Nephron progenitor cell (in vitro differentiated cells): ENCODE measurements at regions not wholly inside any gene's neighbourhood (a gene's known extent, or its start where the extent isn't known, plus 50 kb on each side); places are given as distances from the start of the nearest gene placed in this dataset.

Source experiments
- DNase-seq: peaks from one replicate; pipeline ENCODE4 v3.0.0; 2021
- H3K27ac Mint-ChIP-seq: 2 replicates; pipeline ENCODE4 v1.8.0; 2021; ENCODE audit warnings: mild to moderate bottlenecking, moderate library complexity, mixed read lengths
- H3K27me3 Mint-ChIP-seq: 2 replicates; pipeline ENCODE4 v1.8.0; 2021; ENCODE audit warnings: mild to moderate bottlenecking, low read depth, mixed read lengths; ENCODE audit not compliant: poor library complexity
- H3K36me3 Mint-ChIP-seq: 2 replicates; pipeline ENCODE4 v1.8.0; 2021; ENCODE audit warnings: low read depth, mixed read lengths
- H3K4me1 Mint-ChIP-seq: 2 replicates; pipeline ENCODE4 v1.8.0; 2021; ENCODE audit warnings: mixed read lengths
- H3K4me3 Mint-ChIP-seq: 2 replicates; pipeline ENCODE4 v1.8.0; 2021; ENCODE audit warnings: mild to moderate bottlenecking, moderate library complexity, mixed read lengths
- H3K9me3 Mint-ChIP-seq: 2 replicates; pipeline ENCODE4 v1.8.0; 2021; ENCODE audit warnings: mild to moderate bottlenecking, moderate library complexity, mixed read lengths
- CTCF ChIP-seq: fragments of 200-600 bp; sonication (generic); IDR thresholded peaks from 2 replicates; pipeline ENCODE4 v1.5.0; 2021; ENCODE audit warnings: antibody characterized with exemption

GRCh38 chr2:183709829-183710228, 585.6 kb downstream of the NUP35 start:
- no peak for TF ChIP-seq CTCF
- Mint-ChIP-seq H3K36me3 (no peaks in the 10 kb centered on the region), H3K27me3 (no peaks in the 10 kb centered on the region), H3K27ac (no peak overlapping the region), H3K4me3 (no peak overlapping the region), H3K9me3 (no peaks in the 10 kb centered on the region), H3K4me1 (no peaks in the 10 kb centered on the region)
- no peak for DNase-seq

GRCh38 chr2:183718246-183718645, 594.0 kb downstream of the NUP35 start:
- DNase-seq, result no peak
- TF ChIP-seq CTCF, result no peak
- Mint-ChIP-seq H3K4me1 (no peaks in the 10 kb centered on the region), H3K4me3 (no peak overlapping the region), H3K27me3 (no peaks in the 10 kb centered on the region), H3K36me3 (no peaks in the 10 kb centered on the region), H3K9me3 (no peaks in the 10 kb centered on the region), H3K27ac (no peak overlapping the region)

GRCh38 chr2:183723278-183723677, 599.0 kb downstream of the NUP35 start:
- peaks cover 6% of the 10 kb centered on the region for H3K27me3 Mint-ChIP-seq
- H3K36me3 Mint-ChIP-seq, result no peaks in the 10 kb centered on the region
- H3K4me3 Mint-ChIP-seq, result no peak overlapping the region
- H3K27ac Mint-ChIP-seq, result no peak overlapping the region
- no peaks in the 10 kb centered on the region for H3K4me1 Mint-ChIP-seq
- no peaks in the 10 kb centered on the region for H3K9me3 Mint-ChIP-seq
- no peak for TF ChIP-seq CTCF
- no peak for DNase-seq

- TF ChIP-seq CTCF, result no peak
- Mint-ChIP-seq H3K36me3 (no peaks in the 10 kb centered on the region), H3K9me3 (no peaks in the 10 kb centered on the region), H3K4me1 (no peaks in the 10 kb centered on the region), H3K4me3 (no peak overlapping the region), H3K27ac (no peak overlapping the region), H3K27me3 (peaks cover 6% of the 10 kb centered on the region)
- no peak for DNase-seq
These were observed 605.1 kb downstream of the NUP35 start for GRCh38 chr2:183729380-183729779.

GRCh38 chr2:183740241-183740640, 616.0 kb downstream of the NUP35 start:
- no peaks in the 10 kb centered on the region for H3K4me1 Mint-ChIP-seq
- no peaks in the 10 kb centered on the region for H3K27me3 Mint-ChIP-seq
- no peak overlapping the region for H3K4me3 Mint-ChIP-seq
- no peak for TF ChIP-seq CTCF
- no peak overlapping the region for H3K27ac Mint-ChIP-seq
- no peaks in the 10 kb centered on the region for H3K36me3 Mint-ChIP-seq
- H3K9me3 Mint-ChIP-seq, result no peaks in the 10 kb centered on the region
- no peak for DNase-seq

GRCh38 chr2:183752571-183752970, 628.3 kb downstream of the NUP35 start:
- Mint-ChIP-seq H3K4me3 (no peak overlapping the region), H3K36me3 (no peaks in the 10 kb centered on the region), H3K4me1 (no peaks in the 10 kb centered on the region), H3K27me3 (peaks cover 4% of the 10 kb centered on the region), H3K27ac (no peak overlapping the region), H3K9me3 (no peaks in the 10 kb centered on the region)
- DNase-seq, result no peak
- no peak for TF ChIP-seq CTCF
